Endodermal cell (in vitro differentiated cells): ENCODE measurements at regions not wholly inside any gene's neighbourhood (a gene's known extent, or its start where the extent isn't known, plus 50 kb on each side); places are given as distances from the start of the nearest gene placed in this dataset.

Source experiments
- DNase-seq: peaks from one replicate; pipeline ENCODE4 v3.0.0-alpha.2; 2017
- H3K27ac ChIP-seq: 2 replicates; pipeline ENCODE4 v1.5.1; 2013; ENCODE audit warnings: mild to moderate bottlenecking, low read depth, low read length, moderate library complexity
- H3K27me3 ChIP-seq: 2 replicates; pipeline ENCODE4 v1.6.1; 2013; ENCODE audit warnings: mild to moderate bottlenecking, low read length, moderate library complexity; ENCODE audit not compliant: insufficient read depth, control insufficient read depth, poor library complexity, severe bottlenecking
- H3K36me3 ChIP-seq: 2 replicates; pipeline ENCODE4 v1.7.0; 2013; ENCODE audit warnings: mild to moderate bottlenecking, low read length, moderate library complexity; ENCODE audit not compliant: control insufficient read depth, insufficient read depth
- H3K4me1 ChIP-seq: one replicate; pipeline ENCODE4 v1.7.0; 2013; ENCODE audit warnings: low read length; ENCODE audit not compliant: control insufficient read depth, insufficient read depth
- H3K4me3 ChIP-seq: 2 replicates; pipeline ENCODE4 v1.5.1; 2013; ENCODE audit warnings: mild to moderate bottlenecking, low read length, moderate library complexity
- H3K9ac ChIP-seq: 2 replicates; pipeline ENCODE4 v1.6.1; 2013; ENCODE audit warnings: mild to moderate bottlenecking, low read length, moderate library complexity; ENCODE audit not compliant: poor library complexity, severe bottlenecking; ENCODE audit errors: extremely low read depth
- H3K9me3 ChIP-seq: 2 replicates; pipeline ENCODE4 v1.6.1; 2013; ENCODE audit warnings: mild to moderate bottlenecking, low read length, moderate library complexity; ENCODE audit not compliant: control insufficient read depth
- H3K27ac Mint-ChIP-seq: 2 replicates; pipeline ENCODE4 v1.8.0; 2020; ENCODE audit warnings: mixed read lengths
- H3K27me3 Mint-ChIP-seq: 2 replicates; pipeline ENCODE4 v1.8.0; 2021; ENCODE audit warnings: mild to moderate bottlenecking, mixed read lengths; ENCODE audit not compliant: insufficient read depth
- H3K36me3 Mint-ChIP-seq: 2 replicates; pipeline ENCODE4 v1.8.0; 2020; ENCODE audit warnings: low read depth, mixed read lengths
- H3K4me1 Mint-ChIP-seq: 2 replicates; pipeline ENCODE4 v1.8.0; 2020; ENCODE audit warnings: mixed read lengths
- H3K4me3 Mint-ChIP-seq: 2 replicates; pipeline ENCODE4 v1.8.0; 2020; ENCODE audit warnings: mild to moderate bottlenecking, moderate library complexity, mixed read lengths
- H3K9me3 Mint-ChIP-seq: 2 replicates; pipeline ENCODE4 v1.8.0; 2020; ENCODE audit warnings: mild to moderate bottlenecking, mixed read lengths
- WGBS, 2 experiments: methylation state at CpG; one replicate each; pipeline versions ENCODE4 v1.1.5 to v1.1.7; 2013; ENCODE audit warnings: missing lambda C conversion rate in 2 of 2, mixed read lengths in 1 of 2; ENCODE audit not compliant: insufficient coverage in 1 of 2, insufficient read length in 1 of 2; 5-methylcytosine and 5-hydroxymethylcytosine counted together
- TF ChIP-seq, protein P1 (sequence below): fragments of 200-600 bp; sonication (generic); conservative IDR thresholded peaks from 2 replicates; pipeline ENCODE4 v1.5.0; 2021; ENCODE audit warnings: antibody characterized with exemption, mild to moderate bottlenecking

DNA sequence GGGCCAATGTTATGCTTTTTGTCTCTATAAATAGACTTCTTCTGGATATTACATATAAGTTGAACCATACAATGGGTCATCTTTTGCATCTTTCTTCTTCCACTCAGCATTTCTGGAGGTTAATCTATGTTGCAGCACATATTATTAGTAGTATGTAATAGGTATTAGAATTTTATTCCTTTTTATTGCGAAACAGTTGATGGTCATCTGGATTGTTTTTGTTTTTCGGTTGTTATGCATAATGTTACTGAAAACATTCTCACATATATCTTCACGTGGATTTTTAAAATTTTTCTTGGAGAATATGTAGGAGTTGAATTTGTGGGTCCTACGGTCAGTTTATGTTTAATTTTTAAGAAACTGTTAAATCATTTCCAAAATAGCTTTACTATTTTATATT lies 466.8 kb downstream of the SLCO4C1 start:
- Mint-ChIP-seq H3K4me3 (no peak overlapping the region), H3K27ac (no peak overlapping the region), H3K4me1 (no peaks in the 10 kb centered on the region), H3K27me3 (no peaks in the 10 kb centered on the region), H3K9me3 (peaks cover 8% of the 10 kb centered on the region), H3K36me3 (no peaks in the 10 kb centered on the region)
- TF ChIP-seq, protein P1, sequence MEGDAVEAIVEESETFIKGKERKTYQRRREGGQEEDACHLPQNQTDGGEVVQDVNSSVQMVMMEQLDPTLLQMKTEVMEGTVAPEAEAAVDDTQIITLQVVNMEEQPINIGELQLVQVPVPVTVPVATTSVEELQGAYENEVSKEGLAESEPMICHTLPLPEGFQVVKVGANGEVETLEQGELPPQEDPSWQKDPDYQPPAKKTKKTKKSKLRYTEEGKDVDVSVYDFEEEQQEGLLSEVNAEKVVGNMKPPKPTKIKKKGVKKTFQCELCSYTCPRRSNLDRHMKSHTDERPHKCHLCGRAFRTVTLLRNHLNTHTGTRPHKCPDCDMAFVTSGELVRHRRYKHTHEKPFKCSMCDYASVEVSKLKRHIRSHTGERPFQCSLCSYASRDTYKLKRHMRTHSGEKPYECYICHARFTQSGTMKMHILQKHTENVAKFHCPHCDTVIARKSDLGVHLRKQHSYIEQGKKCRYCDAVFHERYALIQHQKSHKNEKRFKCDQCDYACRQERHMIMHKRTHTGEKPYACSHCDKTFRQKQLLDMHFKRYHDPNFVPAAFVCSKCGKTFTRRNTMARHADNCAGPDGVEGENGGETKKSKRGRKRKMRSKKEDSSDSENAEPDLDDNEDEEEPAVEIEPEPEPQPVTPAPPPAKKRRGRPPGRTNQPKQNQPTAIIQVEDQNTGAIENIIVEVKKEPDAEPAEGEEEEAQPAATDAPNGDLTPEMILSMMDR = no peak
- Histone ChIP-seq H3K27ac (no peak overlapping the region), H3K36me3 (no peaks in the 10 kb centered on the region), H3K4me3 (no peak overlapping the region), H3K4me1 (no peaks in the 10 kb centered on the region), H3K9ac (no peak overlapping the region), H3K9me3 (peaks cover 6% of the 10 kb centered on the region), H3K27me3 (no peaks in the 10 kb centered on the region)
- 50% methylated on average over 1 of the region's 4 CpGs; no CpG with 5 or more reads in 1 of the 2 experiments for WGBS, 2 experiments
- DNase-seq = no peak

DNA sequence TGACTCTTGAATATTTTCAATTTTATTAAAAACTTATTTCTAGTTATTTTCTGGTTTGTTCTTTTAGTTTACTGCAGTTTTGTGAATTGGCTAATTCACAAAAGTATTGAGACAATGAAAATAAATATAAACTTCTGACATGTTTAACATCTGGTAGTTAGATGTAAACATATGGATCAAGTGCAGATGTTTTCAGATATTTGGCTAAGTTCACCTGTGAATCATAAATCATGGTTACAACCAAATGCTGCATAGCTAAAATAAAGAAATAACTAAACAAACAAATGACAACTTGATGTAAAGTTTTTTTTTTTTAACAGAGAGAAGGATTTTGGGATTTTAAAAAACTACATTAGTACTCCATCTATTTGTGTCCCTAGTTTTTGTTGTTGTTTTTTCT lies 484.6 kb downstream of the SLCO4C1 start:
- H3K9ac ChIP-seq = no peak overlapping the region
- no peaks in the 10 kb centered on the region for H3K9me3 ChIP-seq
- no peak overlapping the region for H3K27ac Mint-ChIP-seq
- H3K9me3 Mint-ChIP-seq = no peaks in the 10 kb centered on the region
- peaks cover 2% of the 10 kb centered on the region for H3K27me3 Mint-ChIP-seq
- H3K4me1 Mint-ChIP-seq = no peaks in the 10 kb centered on the region
- no peak for DNase-seq
- peak overlapping the region; percentile 20 for H3K4me3 ChIP-seq
- H3K4me3 Mint-ChIP-seq = no peak overlapping the region
- H3K36me3 ChIP-seq = no peaks in the 10 kb centered on the region
- TF ChIP-seq, protein P1 = no peak
- H3K27me3 ChIP-seq = no peaks in the 10 kb centered on the region
- no peak overlapping the region for H3K27ac ChIP-seq
- no peaks in the 10 kb centered on the region for H3K4me1 ChIP-seq
- H3K36me3 Mint-ChIP-seq = no peaks in the 10 kb centered on the region

DNA sequence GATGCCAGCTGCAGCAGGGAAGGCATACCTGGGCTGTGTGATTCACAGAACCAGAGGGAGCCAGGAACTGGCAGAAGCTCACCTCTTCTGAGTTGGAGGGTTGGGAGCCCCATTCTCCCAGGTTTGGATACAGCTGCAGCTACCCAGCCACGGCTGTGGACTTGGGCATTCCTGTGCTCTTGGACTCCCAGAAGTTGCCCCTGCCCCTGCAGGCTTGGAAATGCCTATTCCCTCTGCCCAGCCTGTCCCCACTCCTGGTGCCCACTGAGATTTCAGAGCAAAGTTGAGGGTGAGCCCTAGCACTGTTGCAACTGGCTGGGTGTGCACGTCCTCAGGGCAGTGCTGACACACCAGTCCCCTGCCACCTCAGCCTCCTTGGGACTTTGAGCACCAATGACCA lies 489.7 kb downstream of the SLCO4C1 start:
- Mint-ChIP-seq H3K27me3 (no peaks in the 10 kb centered on the region), H3K36me3 (no peaks in the 10 kb centered on the region), H3K4me1 (no peaks in the 10 kb centered on the region), H3K9me3 (no peaks in the 10 kb centered on the region), H3K4me3 (no peak overlapping the region), H3K27ac (no peak overlapping the region)
- no peaks in the 10 kb centered on the region for H3K4me1 ChIP-seq
- no peak overlapping the region for H3K27ac ChIP-seq
- H3K9me3 ChIP-seq = no peaks in the 10 kb centered on the region
- H3K9ac ChIP-seq = no peak overlapping the region
- H3K36me3 ChIP-seq = no peaks in the 10 kb centered on the region
- no peak for DNase-seq
- no peaks in the 10 kb centered on the region for H3K27me3 ChIP-seq
- WGBS, 2 experiments = 86 to 87% methylated on average over 1 to 2 of the region's 2 CpGs
- TF ChIP-seq, protein P1 = no peak
- H3K4me3 ChIP-seq = no peak overlapping the region
